SW480 (cell line): ENCODE measurements at regions not wholly inside any gene's neighbourhood (a gene's known extent, or its start where the extent isn't known, plus 50 kb on each side); places are given as distances from the start of the nearest gene placed in this dataset.

Source experiments
- DNase-seq: peaks from one replicate; pipeline ENCODE4 v3.0.0-alpha.2; 2016; ENCODE audit warnings: low spot score

- no peak for DNase-seq
These were observed 454.1 kb downstream of the EFNA5 start for GRCh38 chr5:107216587-107216986.

- DNase-seq = no peak
These were observed 455.1 kb downstream of the EFNA5 start for GRCh38 chr5:107215611-107216010.

- no peak for DNase-seq
These were observed 457.7 kb downstream of the EFNA5 start for GRCh38 chr5:107213025-107213424.

- DNase-seq = no peak
These were observed 459.1 kb downstream of the EFNA5 start for GRCh38 chr5:107211630-107212029.

- no peak for DNase-seq
These were observed 461.9 kb downstream of the EFNA5 start for GRCh38 chr5:107208867-107209266.

- DNase-seq = no peak
These were observed 466.3 kb downstream of the EFNA5 start for GRCh38 chr5:107204413-107204812.

- no peak for DNase-seq
These were observed 467.5 kb downstream of the EFNA5 start for GRCh38 chr5:107203243-107203642.

GRCh38 chr5:107199756-107200155 is 471.0 kb downstream of the EFNA5 start:
- no peak for DNase-seq

- DNase-seq = no peak
These were observed 474.2 kb downstream of the EFNA5 start for GRCh38 chr5:107196500-107197059.

GRCh38 chr5:107195890-107196395 is 474.8 kb downstream of the EFNA5 start:
- no peak for DNase-seq

GRCh38 chr5:107184871-107185270 is 485.9 kb downstream of the EFNA5 start:
- no peak for DNase-seq

- DNase-seq = no peak
These were observed 486.7 kb downstream of the EFNA5 start for GRCh38 chr5:107184066-107184465.

GRCh38 chr5:107170620-107171019 is 500.1 kb downstream of the EFNA5 start:
- no peak for DNase-seq

GRCh38 chr5:107169867-107170266 is 500.9 kb downstream of the EFNA5 start:
- DNase-seq = no peak

- no peak for DNase-seq
These were observed 501.6 kb downstream of the EFNA5 start for GRCh38 chr5:107168848-107169752.

- DNase-seq = no peak
These were observed 502.7 kb downstream of the EFNA5 start for GRCh38 chr5:107168086-107168485.

- no peak for DNase-seq
These were observed 505.4 kb downstream of the EFNA5 start for GRCh38 chr5:107165296-107165695.

GRCh38 chr5:107157809-107158208 is 512.9 kb downstream of the EFNA5 start:
- DNase-seq = no peak

- no peak for DNase-seq
These were observed 515.0 kb downstream of the EFNA5 start for GRCh38 chr5:107155707-107156106.

GRCh38 chr5:107154593-107154992 is 516.1 kb downstream of the EFNA5 start:
- DNase-seq = no peak

GRCh38 chr5:107153283-107153682 is 517.5 kb downstream of the EFNA5 start:
- DNase-seq = no peak

- DNase-seq = no peak
These were observed 521.3 kb downstream of the EFNA5 start for GRCh38 chr5:107149243-107150005.

GRCh38 chr5:107147589-107147988 is 523.1 kb downstream of the EFNA5 start:
- no peak for DNase-seq
